SW480 (cell line): ENCODE measurements at regions not wholly inside any gene's neighbourhood (a gene's known extent, or its start where the extent isn't known, plus 50 kb on each side); places are given as distances from the start of the nearest gene placed in this dataset.

Source experiments
- DNase-seq: peaks from one replicate; pipeline ENCODE4 v3.0.0-alpha.2; 2016; ENCODE audit warnings: low spot score

DNA sequence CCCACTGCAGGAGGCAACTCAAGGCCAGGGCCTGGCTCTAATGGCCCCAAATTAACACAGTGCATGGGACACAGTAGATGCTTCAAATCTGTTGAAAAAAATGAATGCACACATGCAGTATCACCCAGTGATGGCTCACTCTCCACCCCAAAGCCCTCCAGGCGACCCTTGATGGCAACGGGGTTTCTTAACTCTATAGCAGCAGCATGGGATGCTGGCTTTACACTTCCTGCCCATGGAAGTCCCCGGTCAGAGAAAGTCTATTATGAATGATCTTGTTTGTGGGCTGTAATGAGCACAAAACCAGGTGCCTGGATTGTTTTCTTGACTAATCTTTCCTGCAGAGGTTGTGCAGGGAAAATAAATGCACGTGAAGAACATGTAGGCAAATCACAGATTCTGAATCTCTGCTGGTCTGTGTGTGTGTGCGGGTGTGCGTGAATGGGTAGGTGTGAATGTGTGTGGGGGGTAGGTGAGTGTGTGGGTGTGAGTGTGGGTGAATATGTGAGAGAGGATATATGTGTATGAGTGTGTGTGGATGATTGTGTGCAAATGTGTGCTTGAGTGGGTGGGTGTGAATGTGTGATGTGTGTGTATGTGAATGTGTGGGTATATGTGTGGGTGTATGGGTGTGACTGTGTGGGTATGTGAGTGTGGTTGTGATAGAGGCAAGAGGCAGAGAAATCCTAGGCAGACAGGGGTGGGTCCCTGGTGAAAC, 60.1 kb upstream of the MLN start:
- DNase-seq: no peak

- DNase-seq: no peak
These were observed 59.3 kb upstream of the MLN start for GRCh38 chr6:33863084-33863483.

GRCh38 chr6:33862536-33862935, 58.7 kb upstream of the MLN start:
- DNase-seq: no peak

DNA sequence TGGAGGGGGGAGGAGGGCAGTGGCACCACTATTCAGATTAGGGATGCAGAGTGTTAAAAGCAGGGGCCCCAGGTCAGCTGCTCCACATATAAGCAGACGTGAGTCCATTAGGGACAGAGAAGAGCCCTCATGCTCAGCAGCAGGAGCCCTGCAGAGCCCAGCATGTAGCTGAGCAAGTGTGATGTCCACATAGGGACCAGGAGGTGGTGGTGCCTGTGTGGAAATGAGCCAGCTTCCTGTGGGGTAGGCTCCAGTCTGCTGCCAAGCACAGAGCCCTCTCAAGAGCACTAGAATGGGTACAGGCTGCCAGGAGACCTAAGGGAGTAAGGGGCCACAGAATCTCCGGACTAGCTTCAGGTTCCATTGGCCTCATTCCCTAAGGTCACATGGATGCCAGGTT, 57.9 kb upstream of the MLN start:
- no peak for DNase-seq

DNA sequence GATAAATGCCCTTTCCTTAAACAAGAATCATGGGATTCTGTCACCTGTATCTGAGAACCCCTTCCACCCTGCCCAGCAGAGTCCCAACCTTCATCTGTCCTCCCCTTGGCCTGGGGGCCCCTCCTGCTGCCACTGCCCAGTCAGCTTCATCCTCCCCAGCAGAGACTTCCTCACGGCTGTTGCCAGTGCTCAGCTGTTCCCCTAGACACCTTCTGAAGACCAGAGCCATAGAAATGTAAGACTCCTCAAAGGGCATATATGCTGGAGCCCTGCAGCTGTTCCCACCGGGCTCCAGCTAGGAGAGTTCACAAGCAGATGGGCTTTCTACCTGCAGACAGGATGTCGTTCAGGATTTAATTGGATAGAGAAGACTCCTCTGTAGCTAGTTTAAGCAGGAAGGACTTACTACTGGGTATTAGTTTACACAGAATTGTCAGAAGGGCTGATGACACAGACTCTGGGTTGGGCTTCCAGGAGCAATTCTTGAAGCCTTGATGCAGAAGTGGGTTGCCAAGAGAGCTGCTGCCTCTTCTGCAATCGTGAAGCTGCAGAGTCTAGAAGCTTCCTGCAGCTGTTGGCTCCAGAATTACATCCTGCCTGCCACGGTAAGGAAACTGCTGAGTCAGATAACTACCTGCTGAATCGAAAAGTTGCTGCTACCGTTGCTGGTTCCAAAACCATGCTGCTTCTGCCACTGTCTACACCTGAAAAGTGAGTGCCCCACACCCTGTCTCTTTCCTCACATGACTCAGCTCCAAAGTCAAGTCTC, 57.1 kb upstream of the MLN start:
- DNase-seq: no peak

- no peak for DNase-seq
These were observed 56.2 kb upstream of the MLN start for GRCh38 chr6:33860006-33860405.

DNA sequence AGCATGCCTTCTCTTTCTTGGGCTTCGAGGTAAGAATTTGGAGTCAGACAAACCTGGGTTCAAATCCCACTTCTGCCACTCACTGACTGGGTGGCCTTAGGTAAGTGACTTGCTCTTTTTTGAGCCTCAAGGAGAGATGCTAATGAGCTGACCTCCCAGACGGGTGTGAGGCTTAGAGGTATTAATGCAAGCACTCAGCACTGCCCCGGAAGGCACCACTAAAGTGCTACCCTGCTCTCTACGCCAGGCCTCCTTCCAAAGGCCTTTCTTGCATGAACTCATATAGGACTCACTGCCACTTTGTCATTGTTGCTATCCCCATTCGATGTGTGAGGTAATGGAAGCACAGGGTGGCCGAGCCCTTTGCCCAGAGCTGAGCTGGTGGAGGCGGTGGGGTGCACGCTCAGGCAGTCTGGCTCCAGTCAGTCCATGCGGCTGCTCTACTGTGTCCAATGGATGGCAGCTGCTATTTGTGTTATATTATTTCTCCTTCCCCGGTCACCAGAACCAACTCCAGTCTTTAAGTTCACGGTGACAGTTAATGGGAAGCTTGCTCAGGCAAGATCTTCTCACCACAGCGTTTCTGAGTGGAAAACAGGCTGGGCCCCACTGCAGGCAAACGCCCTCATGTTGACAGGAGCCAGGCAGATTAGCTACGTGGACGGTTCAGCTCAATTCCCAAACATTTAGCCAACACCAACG, 55.2 kb upstream of the MLN start:
- DNase-seq: no peak

GRCh38 chr6:33857932-33858475, 54.2 kb upstream of the MLN start:
- no peak for DNase-seq

DNA sequence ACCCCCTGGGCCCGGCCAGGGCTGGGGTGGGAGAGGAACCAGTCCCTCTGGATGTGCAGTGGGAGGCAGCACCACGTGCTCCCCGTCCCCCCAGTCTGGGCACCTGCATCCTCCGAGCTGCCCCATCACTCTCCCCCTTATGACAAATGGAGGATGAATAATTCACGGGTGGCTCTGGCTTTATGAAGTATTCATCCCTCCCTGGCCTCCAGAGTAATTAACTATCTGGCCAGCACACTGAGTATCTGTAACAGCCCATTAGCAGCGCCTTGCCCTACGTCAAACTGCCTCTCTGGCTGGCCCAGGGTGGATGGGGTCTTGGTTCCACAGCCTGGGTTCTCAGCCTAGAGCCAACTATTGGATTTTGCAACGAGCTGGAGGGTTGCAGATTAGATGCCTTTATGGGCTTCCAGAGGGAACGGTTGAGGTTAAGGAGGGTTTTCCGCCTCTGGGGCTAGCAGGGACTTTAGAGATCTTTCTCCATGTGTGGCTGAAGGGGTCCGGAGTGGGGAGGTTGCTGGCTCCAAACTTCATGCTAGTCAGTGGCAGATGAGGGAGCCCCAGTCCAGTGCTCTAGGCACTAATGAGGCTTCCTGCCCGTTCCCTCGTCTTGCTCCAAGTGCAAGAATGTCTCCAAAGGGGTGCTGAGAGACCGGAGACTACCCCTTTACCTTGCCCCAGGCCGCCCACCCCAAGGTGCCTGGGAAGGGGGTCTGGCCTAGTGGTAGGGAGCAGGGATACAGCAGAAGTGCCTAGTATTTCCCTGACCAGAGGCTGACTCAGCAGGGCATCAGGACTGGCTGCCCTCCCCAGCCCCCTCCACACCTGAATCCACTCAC, 53.5 kb upstream of the MLN start:
- no peak for DNase-seq

GRCh38 chr6:33856655-33857054, 52.9 kb upstream of the MLN start:
- DNase-seq: peak; percentile 80

GRCh38 chr6:33856031-33856590, 52.3 kb upstream of the MLN start:
- no peak for DNase-seq

DNA sequence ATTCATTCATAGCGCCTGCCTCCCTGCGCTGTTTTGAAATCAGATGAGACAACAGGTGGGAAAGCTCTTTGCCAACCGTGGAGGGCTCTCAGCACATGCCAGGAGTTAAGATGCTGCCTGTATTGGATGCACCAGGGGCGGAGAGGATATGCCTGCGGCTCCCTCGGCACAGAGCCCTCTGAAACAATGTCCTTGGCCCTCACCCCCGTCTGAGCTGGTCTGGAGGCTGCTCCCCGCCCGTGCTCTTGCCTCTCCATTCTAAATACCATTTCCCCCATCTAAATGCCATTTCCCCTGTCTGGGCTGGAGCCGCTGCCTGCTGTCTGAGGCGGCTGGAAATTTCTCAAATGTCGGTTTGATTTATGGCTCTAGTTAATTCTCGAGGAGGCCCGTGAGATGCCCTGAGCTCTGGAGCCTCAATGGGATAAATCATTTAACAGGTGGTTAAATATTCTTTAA, 50.8 kb upstream of the MLN start:
- DNase-seq: no peak

DNA sequence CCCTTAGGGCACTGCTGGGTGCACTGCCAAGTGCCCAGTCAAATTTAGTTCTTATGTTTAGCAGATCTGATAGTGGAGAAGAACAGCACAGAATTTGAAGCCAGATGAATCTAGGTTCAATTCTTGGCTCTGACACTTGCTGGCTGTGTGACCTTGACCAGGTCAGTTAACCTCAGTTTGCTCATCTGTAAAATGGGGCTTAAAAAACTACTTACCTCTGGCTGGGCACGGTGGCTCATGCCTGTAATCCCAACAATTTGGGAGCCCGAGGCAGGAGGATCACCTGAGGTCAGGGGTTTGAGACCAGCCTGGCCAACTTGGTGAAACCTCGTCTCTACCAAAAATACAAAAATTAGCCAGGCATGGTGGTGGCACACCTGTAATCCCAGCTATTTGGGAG, 49.9 kb upstream of the MLN start:
- DNase-seq: no peak
